ENCODE measurements at regions not wholly inside any gene's neighbourhood (a gene's known extent, or its start where the extent isn't known, plus 50 kb on each side); places are given as distances from the start of the nearest gene placed in this dataset.
A peak's percentile ranks its signal among the peaks of the same experiment; 100 is the strongest.

- DNase-seq (ENCODE audit: low read depth, low spot score), result no peak
- BruUV-seq (replicated peaks), result no TSS peak
- CTCF ChIA-PET, result interaction anchor here (1.2 kb wide), 1 partner anchor 8 kb away, joined by 8 read pairs; no protein-coding TSS in a partner anchor
Observed at GRCh38 chr17:33511670-33512069, 218.6 kb upstream of the ASIC2 start.

GRCh38 chr17:33512113-33512512, 219.0 kb upstream of the ASIC2 start:
- ATAC-seq (no peak), DNase-seq (ENCODE audit: low read depth, low spot score) (no peak), FAIRE-seq (no peak)
- H3K79me2 ChIP-seq (ENCODE audit: control insufficient read depth, insufficient read depth, low read length), result no peaks in the 10 kb centered on the region
- no peaks in the 10 kb centered on the region for H4K20me1 ChIP-seq (ENCODE audit: control insufficient read depth, insufficient read depth)
- no TSS peak for BruUV-seq (replicated peaks)
- H3K27me3 ChIP-seq (replicated peaks in 1 of 2; ENCODE audit: control insufficient read depth in 2 of 2, insufficient read depth in 2 of 2, low read length in 1 of 2), result no peaks in the 10 kb centered on the region
- POLR2A ChIA-PET, result no interaction called here
- no peak overlapping the region for H3K9ac ChIP-seq (ENCODE audit: control insufficient read depth, insufficient read depth, low read length)
- SMC1A ChIA-PET (ENCODE audit: uncharacterized antibody, unreplicated experiment), result interaction anchor here (0.7 to 1.7 kb wide), 5 partner anchors 13 to 53 kb away, joined by 3 to 7 read pairs (median 4); no protein-coding TSS in a partner anchor
- CTCF ChIA-PET, result interaction anchor here (1.2 to 1.7 kb wide), 2 partner anchors 8 to 10 kb away, joined by 5 to 8 read pairs; no protein-coding TSS in a partner anchor
- no peak overlapping the region for H3K4me2 ChIP-seq (ENCODE audit: control insufficient read depth, insufficient read depth)
- intact Hi-C loops (cut with micrococcal nuclease; ENCODE audit: unreplicated experiment), result no loop called here
- H3K9me3 ChIP-seq (replicated peaks; ENCODE audit: control insufficient read depth, insufficient read depth, low read length), result no peaks in the 10 kb centered on the region
- TF ChIP-seq MYC (IDR thresholded peaks at IDR 0.05; ENCODE audit: insufficient read depth, insufficient read length, insufficient replicate concordance, low read length, severe bottlenecking) (no peak), MTA3 (IDR thresholded peaks at IDR 0.05; ENCODE audit: borderline replicate concordance, low read length) (no peak), TCF12 (IDR thresholded peaks at IDR 0.05; ENCODE audit: low read depth, low read length) (no peak), ATF2 (IDR thresholded peaks at IDR 0.05; ENCODE audit: low read length) (no peak), POLR2AphosphoS5 (IDR thresholded peaks at IDR 0.05; ENCODE audit: low read length) (no peak), ZNF24 (IDR thresholded peaks at IDR 0.05) (no peak), NBN (IDR thresholded peaks at IDR 0.05) (no peak), SUZ12 (IDR thresholded peaks at IDR 0.05; ENCODE audit: unreplicated experiment) (no peak), SPI1 (IDR thresholded peaks at IDR 0.05; ENCODE audit: borderline replicate concordance, insufficient read depth, low read depth, low read length) (no peak)
- RAD21 ChIA-PET (ENCODE audit: unreplicated experiment), result interaction anchor here (0.8 kb wide), 1 partner anchor 52 kb away, joined by 3 read pairs; no protein-coding TSS in a partner anchor
- H3K4me1 ChIP-seq (ENCODE audit: control insufficient read depth, insufficient read depth, low read length), result no peaks in the 10 kb centered on the region
- no peak overlapping the region for H3K4me3 ChIP-seq
- H3K36me3 ChIP-seq (ENCODE audit: control insufficient read depth in 2 of 2, insufficient read depth in 2 of 2, low read length in 1 of 2), result no peaks in the 10 kb centered on the region
- no peak overlapping the region for H3K27ac ChIP-seq (ENCODE audit: control insufficient read depth, insufficient read depth)
- H2AFZ ChIP-seq (ENCODE audit: control insufficient read depth, low read depth, low read length), result no peak overlapping the region
- in situ Hi-C loops (cut with MboI), result loop anchor here (10.0 kb wide), 1 partner anchor 163 kb away; no protein-coding TSS in a partner anchor

More at GRCh38 chr17:33511670-33512069, 218.6 kb upstream of the ASIC2 start:
- no peak overlapping the region for H2AFZ ChIP-seq (ENCODE audit: control insufficient read depth, low read depth, low read length)
- H3K27ac ChIP-seq (ENCODE audit: control insufficient read depth, insufficient read depth), result no peak overlapping the region
- WGBS (ENCODE audit: insufficient coverage, insufficient replicate concordance, low lambda C conversion rate, missing lambda C conversion rate), result 31% methylated on average over 2 of the region's 2 CpGs
- ATAC-seq, result peak; percentile 61
- FAIRE-seq, result no peak
- POLR2A ChIA-PET, result no interaction called here
- no peak overlapping the region for H3K4me2 ChIP-seq (ENCODE audit: control insufficient read depth, insufficient read depth)
- H3K36me3 ChIP-seq (ENCODE audit: control insufficient read depth in 2 of 2, insufficient read depth in 2 of 2, low read length in 1 of 2), result no peaks in the 10 kb centered on the region
- no peaks in the 10 kb centered on the region for H4K20me1 ChIP-seq (ENCODE audit: control insufficient read depth, insufficient read depth)
- no peaks in the 10 kb centered on the region for H3K27me3 ChIP-seq (replicated peaks in 1 of 2; ENCODE audit: control insufficient read depth in 2 of 2, insufficient read depth in 2 of 2, low read length in 1 of 2)
- intact Hi-C loops (cut with micrococcal nuclease; ENCODE audit: unreplicated experiment) (no loop called here), in situ Hi-C loops (cut with MboI) (loop anchor here (10.0 kb wide), 1 partner anchor 163 kb away; no protein-coding TSS in a partner anchor)
- TF ChIP-seq LARP7 (IDR thresholded peaks at IDR 0.05), result no peak
- TF ChIP-seq NR2F1 (conservative IDR thresholded peaks at IDR 0.05), result peak; percentile 89
- TF ChIP-seq ZNF384 (IDR thresholded peaks at IDR 0.05; ENCODE audit: borderline replicate concordance, low read depth, low read length), result no peak
- RAD21 ChIA-PET (ENCODE audit: unreplicated experiment), result interaction anchor here (0.8 kb wide), 1 partner anchor 52 kb away, joined by 3 read pairs; no protein-coding TSS in a partner anchor
- H3K79me2 ChIP-seq (ENCODE audit: control insufficient read depth, insufficient read depth, low read length), result no peaks in the 10 kb centered on the region
- no peaks in the 10 kb centered on the region for H3K9me3 ChIP-seq (replicated peaks; ENCODE audit: control insufficient read depth, insufficient read depth, low read length)
- H3K9ac ChIP-seq (ENCODE audit: control insufficient read depth, insufficient read depth, low read length), result no peak overlapping the region
- H3K4me3 ChIP-seq, result no peak overlapping the region
- SMC1A ChIA-PET (ENCODE audit: uncharacterized antibody, unreplicated experiment), result interaction anchor here (0.7 to 1.7 kb wide), 5 partner anchors 12 to 52 kb away, joined by 3 to 7 read pairs (median 4); no protein-coding TSS in a partner anchor
- H3K4me1 ChIP-seq (ENCODE audit: control insufficient read depth, insufficient read depth, low read length), result no peaks in the 10 kb centered on the region

All from GM12878 (cell line).